WTC11 (cell line): ENCODE measurements at regions not wholly inside any gene's neighbourhood (a gene's known extent, or its start where the extent isn't known, plus 50 kb on each side); places are given as distances from the start of the nearest gene placed in this dataset.

ENCODE experiments used
- ATAC-seq: fragments of 200-7000 bp; cut with Tn5 transposase; 2 replicates; pipeline ENCODE4 v1.10.0; 2021; ENCODE audit warnings: mild to moderate bottlenecking, moderate library complexity
- CTCF ChIA-PET: fragments of 300-600 bp; sonication (Branson Sonifier 250); formaldehyde crosslinking; loops from one replicate; lab custom pipeline; 2021; ENCODE audit warnings: antibody characterized with exemption; lab: Charles Lee
- POLR2A ChIA-PET: fragments of 350-600 bp; sonication (Branson Sonifier 250); formaldehyde crosslinking; loops from one replicate; lab custom pipeline; 2021; ENCODE audit warnings: antibody characterized with exemption; lab: Charles Lee
- DNase-seq: peaks from one replicate; pipeline ENCODE4 v3.0.0; 2021; ENCODE audit warnings: low spot score
- H3K27ac Mint-ChIP-seq: 2 replicates; pipeline ENCODE4 v1.8.0; 2021; ENCODE audit warnings: mixed read lengths
- H3K27me3 Mint-ChIP-seq: 2 replicates; pipeline ENCODE4 v1.8.0; 2021; ENCODE audit warnings: low read depth, mild to moderate bottlenecking, moderate library complexity, mixed read lengths
- H3K36me3 Mint-ChIP-seq: 2 replicates; pipeline ENCODE4 v1.8.0; 2021; ENCODE audit warnings: mixed read lengths
- H3K4me1 Mint-ChIP-seq: 2 replicates; pipeline ENCODE4 v1.8.0; 2022; ENCODE audit warnings: mixed read lengths
- H3K4me3 Mint-ChIP-seq: 2 replicates; pipeline ENCODE4 v1.8.0; 2021; ENCODE audit warnings: mild to moderate bottlenecking, moderate library complexity, mixed read lengths
- H3K9me3 Mint-ChIP-seq: 2 replicates; pipeline ENCODE4 v1.8.0; 2021; ENCODE audit warnings: mixed read lengths
- ATF3 ChIP-seq: sonication (generic); formaldehyde crosslinking; conservative IDR thresholded peaks from 2 replicates; pipeline ENCODE4 v1.8.1; 2022; ENCODE audit warnings: mild to moderate bottlenecking, missing genetic modification reagents
- ATF6 ChIP-seq: sonication (generic); formaldehyde crosslinking; IDR thresholded peaks from 2 replicates; pipeline ENCODE4 v1.8.1; 2023; ENCODE audit warnings: mild to moderate bottlenecking, missing genetic modification reagents
- EMX1 ChIP-seq: fragments of 250-450 bp; sonication (Bioruptor Pico); IDR thresholded peaks from 2 replicates; pipeline ENCODE4 v1.8.0; 2021; ENCODE audit warnings: mild to moderate bottlenecking
- FOXP1 ChIP-seq: sonication (generic); formaldehyde crosslinking; IDR thresholded peaks from 2 replicates; pipeline ENCODE4 v1.8.0; 2022; ENCODE audit warnings: missing genetic modification reagents, mild to moderate bottlenecking, moderate library complexity, borderline replicate concordance
- GTF2I ChIP-seq: fragments of 250-450 bp; sonication (Bioruptor Pico); conservative IDR thresholded peaks from 2 replicates; pipeline ENCODE4 v1.4.0; 2021; ENCODE audit warnings: mild to moderate bottlenecking
- JAZF1 ChIP-seq: fragments of 250-450 bp; sonication (Bioruptor Pico); IDR thresholded peaks from 2 replicates; pipeline ENCODE4 v1.9.0; 2021; ENCODE audit warnings: moderate library complexity, mild to moderate bottlenecking, inconsistent platforms
- KAT7 ChIP-seq: sonication (generic); formaldehyde crosslinking; IDR thresholded peaks from 2 replicates; pipeline ENCODE4 v1.8.1; 2023; ENCODE audit warnings: missing genetic modification reagents, mild to moderate bottlenecking, borderline replicate concordance
- MAX ChIP-seq: sonication (generic); formaldehyde crosslinking; IDR thresholded peaks from 2 replicates; pipeline ENCODE4 v1.8.0; 2022; ENCODE audit warnings: mild to moderate bottlenecking, missing genetic modification reagents
- MLX ChIP-seq: sonication (generic); formaldehyde crosslinking; IDR thresholded peaks from 2 replicates; pipeline ENCODE4 v1.8.1; 2023; ENCODE audit warnings: mild to moderate bottlenecking, missing genetic modification reagents, moderate library complexity
- NFATC4 ChIP-seq: fragments of 250-450 bp; sonication (Bioruptor Pico); IDR thresholded peaks from 2 replicates; pipeline ENCODE4 v1.9.0; 2021; ENCODE audit warnings: mild to moderate bottlenecking
- NFE2L1 ChIP-seq: sonication (generic); formaldehyde crosslinking; IDR thresholded peaks from 2 replicates; pipeline ENCODE4 v1.8.1; 2023; ENCODE audit warnings: missing genetic modification reagents
- NFYB ChIP-seq: sonication (generic); formaldehyde crosslinking; conservative IDR thresholded peaks from 2 replicates; pipeline ENCODE4 v1.8.0; 2022; ENCODE audit warnings: low read depth, missing genetic modification reagents
- USF1 ChIP-seq: sonication (generic); formaldehyde crosslinking; IDR thresholded peaks from 2 replicates; pipeline ENCODE4 v1.8.0; 2022; ENCODE audit warnings: mild to moderate bottlenecking, missing genetic modification reagents
- ZNF121 ChIP-seq: sonication (generic); formaldehyde crosslinking; IDR thresholded peaks from 2 replicates; pipeline ENCODE4 v1.8.0; 2023; ENCODE audit warnings: missing genetic modification reagents
- ZNF281 ChIP-seq: sonication (generic); formaldehyde crosslinking; IDR thresholded peaks from 2 replicates; pipeline ENCODE4 v1.8.0; 2023; ENCODE audit warnings: mild to moderate bottlenecking, missing genetic modification reagents
- ZNF425 ChIP-seq: fragments of 250-450 bp; sonication (Bioruptor Pico); conservative IDR thresholded peaks from 2 replicates; pipeline ENCODE4 v1.9.0; 2021; ENCODE audit warnings: mild to moderate bottlenecking
- TF ChIP-seq, protein P1 (sequence below): sonication (generic); formaldehyde crosslinking; IDR thresholded peaks from 2 replicates; pipeline ENCODE4 v1.8.0; 2023; ENCODE audit warnings: missing genetic modification reagents, mild to moderate bottlenecking, borderline replicate concordance
- TF ChIP-seq, protein P2 (sequence below): sonication (generic); formaldehyde crosslinking; IDR thresholded peaks from 2 replicates; pipeline ENCODE4 v1.8.0; 2022; ENCODE audit warnings: mild to moderate bottlenecking, missing genetic modification reagents
- TF ChIP-seq, protein P3 (sequence below): sonication (generic); formaldehyde crosslinking; IDR thresholded peaks from 2 replicates; pipeline ENCODE4 v1.8.1; 2022; ENCODE audit warnings: mild to moderate bottlenecking, moderate library complexity, missing genetic modification reagents

- TF ChIP-seq, protein P1, sequence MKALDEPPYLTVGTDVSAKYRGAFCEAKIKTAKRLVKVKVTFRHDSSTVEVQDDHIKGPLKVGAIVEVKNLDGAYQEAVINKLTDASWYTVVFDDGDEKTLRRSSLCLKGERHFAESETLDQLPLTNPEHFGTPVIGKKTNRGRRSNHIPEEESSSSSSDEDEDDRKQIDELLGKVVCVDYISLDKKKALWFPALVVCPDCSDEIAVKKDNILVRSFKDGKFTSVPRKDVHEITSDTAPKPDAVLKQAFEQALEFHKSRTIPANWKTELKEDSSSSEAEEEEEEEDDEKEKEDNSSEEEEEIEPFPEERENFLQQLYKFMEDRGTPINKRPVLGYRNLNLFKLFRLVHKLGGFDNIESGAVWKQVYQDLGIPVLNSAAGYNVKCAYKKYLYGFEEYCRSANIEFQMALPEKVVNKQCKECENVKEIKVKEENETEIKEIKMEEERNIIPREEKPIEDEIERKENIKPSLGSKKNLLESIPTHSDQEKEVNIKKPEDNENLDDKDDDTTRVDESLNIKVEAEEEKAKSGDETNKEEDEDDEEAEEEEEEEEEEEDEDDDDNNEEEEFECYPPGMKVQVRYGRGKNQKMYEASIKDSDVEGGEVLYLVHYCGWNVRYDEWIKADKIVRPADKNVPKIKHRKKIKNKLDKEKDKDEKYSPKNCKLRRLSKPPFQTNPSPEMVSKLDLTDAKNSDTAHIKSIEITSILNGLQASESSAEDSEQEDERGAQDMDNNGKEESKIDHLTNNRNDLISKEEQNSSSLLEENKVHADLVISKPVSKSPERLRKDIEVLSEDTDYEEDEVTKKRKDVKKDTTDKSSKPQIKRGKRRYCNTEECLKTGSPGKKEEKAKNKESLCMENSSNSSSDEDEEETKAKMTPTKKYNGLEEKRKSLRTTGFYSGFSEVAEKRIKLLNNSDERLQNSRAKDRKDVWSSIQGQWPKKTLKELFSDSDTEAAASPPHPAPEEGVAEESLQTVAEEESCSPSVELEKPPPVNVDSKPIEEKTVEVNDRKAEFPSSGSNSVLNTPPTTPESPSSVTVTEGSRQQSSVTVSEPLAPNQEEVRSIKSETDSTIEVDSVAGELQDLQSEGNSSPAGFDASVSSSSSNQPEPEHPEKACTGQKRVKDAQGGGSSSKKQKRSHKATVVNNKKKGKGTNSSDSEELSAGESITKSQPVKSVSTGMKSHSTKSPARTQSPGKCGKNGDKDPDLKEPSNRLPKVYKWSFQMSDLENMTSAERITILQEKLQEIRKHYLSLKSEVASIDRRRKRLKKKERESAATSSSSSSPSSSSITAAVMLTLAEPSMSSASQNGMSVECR (CRISPR knock-in tag) = no peak
- no peak for TF ChIP-seq ATF3 (CRISPR knock-in tag)
- TF ChIP-seq, protein P2, sequence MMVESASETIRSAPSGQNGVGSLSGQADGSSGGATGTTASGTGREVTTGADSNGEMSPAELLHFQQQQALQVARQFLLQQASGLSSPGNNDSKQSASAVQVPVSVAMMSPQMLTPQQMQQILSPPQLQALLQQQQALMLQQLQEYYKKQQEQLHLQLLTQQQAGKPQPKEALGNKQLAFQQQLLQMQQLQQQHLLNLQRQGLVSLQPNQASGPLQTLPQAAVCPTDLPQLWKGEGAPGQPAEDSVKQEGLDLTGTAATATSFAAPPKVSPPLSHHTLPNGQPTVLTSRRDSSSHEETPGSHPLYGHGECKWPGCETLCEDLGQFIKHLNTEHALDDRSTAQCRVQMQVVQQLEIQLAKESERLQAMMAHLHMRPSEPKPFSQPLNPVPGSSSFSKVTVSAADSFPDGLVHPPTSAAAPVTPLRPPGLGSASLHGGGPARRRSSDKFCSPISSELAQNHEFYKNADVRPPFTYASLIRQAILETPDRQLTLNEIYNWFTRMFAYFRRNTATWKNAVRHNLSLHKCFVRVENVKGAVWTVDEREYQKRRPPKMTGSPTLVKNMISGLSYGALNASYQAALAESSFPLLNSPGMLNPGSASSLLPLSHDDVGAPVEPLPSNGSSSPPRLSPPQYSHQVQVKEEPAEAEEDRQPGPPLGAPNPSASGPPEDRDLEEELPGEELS = no peak
These were observed 134.8 kb upstream of the BMPER start (continued) for GRCh38 chr7:33770576-33770975.

DNA sequence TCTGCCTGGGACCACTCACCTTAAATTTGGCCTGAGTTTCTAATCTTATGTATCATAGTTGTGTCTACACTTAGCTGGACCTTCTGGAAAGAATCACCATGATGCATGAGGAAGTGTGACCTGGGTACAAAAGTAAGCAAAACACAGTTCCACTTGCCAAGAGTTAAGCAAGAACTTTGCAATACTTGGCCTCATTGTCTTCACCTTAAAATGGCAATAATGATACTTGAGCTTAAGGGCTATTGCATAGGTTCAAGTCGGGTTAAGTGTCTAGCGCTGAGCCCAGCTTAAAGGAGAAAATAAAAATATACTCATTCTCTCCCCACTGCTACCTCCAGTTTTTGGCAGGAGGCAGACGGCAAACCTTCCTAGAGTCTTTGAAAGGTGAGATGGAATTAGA lies 133.9 kb upstream of the BMPER start:
- no peak for ATAC-seq
- Mint-ChIP-seq H3K9me3 (no peaks in the 10 kb centered on the region), H3K27ac (no peak overlapping the region), H3K27me3 (no peaks in the 10 kb centered on the region), H3K4me3 (no peak overlapping the region), H3K36me3 (peaks cover 6% of the 10 kb centered on the region; the same call in 1 of the 2 replicates), H3K4me1 (no peaks in the 10 kb centered on the region)
- CTCF ChIA-PET = interaction anchor here (1.4 kb wide), 1 partner anchor 14 kb away, joined by 3 read pairs; no protein-coding TSS in a partner anchor
- POLR2A ChIA-PET = no interaction called here
- no peak for DNase-seq
- TF ChIP-seq MAX (CRISPR knock-in tag) = no peak
- no peak for TF ChIP-seq NFYB (CRISPR knock-in tag)
- TF ChIP-seq JAZF1 (CRISPR knock-in tag) = no peak
- TF ChIP-seq MLX (CRISPR knock-in tag) = no peak
- TF ChIP-seq NFATC4 = no peak
- TF ChIP-seq ZNF425 (CRISPR knock-in tag) = no peak
- no peak for TF ChIP-seq ZNF121
- TF ChIP-seq, protein P3, sequence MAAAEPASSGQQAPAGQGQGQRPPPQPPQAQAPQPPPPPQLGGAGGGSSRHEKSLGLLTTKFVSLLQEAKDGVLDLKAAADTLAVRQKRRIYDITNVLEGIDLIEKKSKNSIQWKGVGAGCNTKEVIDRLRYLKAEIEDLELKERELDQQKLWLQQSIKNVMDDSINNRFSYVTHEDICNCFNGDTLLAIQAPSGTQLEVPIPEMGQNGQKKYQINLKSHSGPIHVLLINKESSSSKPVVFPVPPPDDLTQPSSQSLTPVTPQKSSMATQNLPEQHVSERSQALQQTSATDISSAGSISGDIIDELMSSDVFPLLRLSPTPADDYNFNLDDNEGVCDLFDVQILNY (CRISPR knock-in tag) = no peak
- TF ChIP-seq KAT7 (CRISPR knock-in tag) = no peak
- TF ChIP-seq EMX1 (CRISPR knock-in tag) = no peak
- no peak for TF ChIP-seq NFE2L1 (CRISPR knock-in tag)
- no peak for TF ChIP-seq ATF6 (CRISPR knock-in tag)
- no peak for TF ChIP-seq FOXP1
- TF ChIP-seq ZNF281 = no peak
- no peak for TF ChIP-seq GTF2I (CRISPR knock-in tag)
- no peak for TF ChIP-seq USF1 (CRISPR knock-in tag)
